ENCODE measurements at regions not wholly inside any gene's neighbourhood (a gene's known extent, or its start where the extent isn't known, plus 50 kb on each side); places are given as distances from the start of the nearest gene placed in this dataset.

- H3K9me1 ChIP-seq (ENCODE audit: control insufficient read depth, insufficient read depth, low read length) = no peaks in the 10 kb centered on the region
- no TSS peak for BruUV-seq (replicated peaks)
- in situ Hi-C loops (cut with MboI) (no loop called here), intact Hi-C loops (cut with micrococcal nuclease) (no loop called here)
- POLR2A ChIA-PET = no interaction called here
- CTCF ChIA-PET (ENCODE audit: low intra/inter-chr PET ratio) = no interaction called here
- no peaks in the 10 kb centered on the region for H3K27me3 ChIP-seq (ENCODE audit: control insufficient read depth in 2 of 2, insufficient read depth in 2 of 2, low read length in 2 of 2)
- ATAC-seq (no peak), FAIRE-seq (no peak), DNase-seq (ENCODE audit: extremely low read depth in 1 of 4, low spot score in 3 of 4) (no peak)
- no peak overlapping the region for H3K27ac ChIP-seq (ENCODE audit: extremely low read depth, low read depth, low read length)
- no peaks in the 10 kb centered on the region for H3K36me3 ChIP-seq (ENCODE audit: control insufficient read depth, insufficient read depth, low read length)
- no peak overlapping the region for H2AFZ ChIP-seq (ENCODE audit: low read depth, low read length)
- no peaks in the 10 kb centered on the region for H3K9me3 ChIP-seq (replicated peaks; ENCODE audit: control insufficient read depth, insufficient read depth, low read depth, low read length)
- TF ChIP-seq ZNF274 (IDR thresholded peaks at IDR 0.05; ENCODE audit: borderline replicate concordance, low read depth, low read length) = no peak
- TF ChIP-seq ZNF174 (CRISPR knock-in tag; IDR thresholded peaks at IDR 0.05) = no peak
- TF ChIP-seq SIN3B (IDR thresholded peaks at IDR 0.05; ENCODE audit: low read depth) = no peak
- TF ChIP-seq ZBTB5 (IDR thresholded peaks at IDR 0.05) = no peak
- no peak for TF ChIP-seq ZNF253 (CRISPR knock-in tag; conservative IDR thresholded peaks at IDR 0.05)
- TF ChIP-seq CTBP1 (IDR thresholded peaks at IDR 0.05; ENCODE audit: borderline replicate concordance) = no peak
- TF ChIP-seq KDM5B (IDR thresholded peaks at IDR 0.05; ENCODE audit: insufficient replicate concordance, low read depth, low read length) = no peak
- H3K79me2 ChIP-seq (ENCODE audit: control insufficient read depth, insufficient read depth, low read length) = no peaks in the 10 kb centered on the region
- no peaks in the 10 kb centered on the region for H3K4me1 ChIP-seq (replicated peaks in 1 of 2; ENCODE audit: control insufficient read depth in 2 of 2, insufficient read depth in 2 of 2, low read length in 2 of 2)
- H4K20me1 ChIP-seq (replicated peaks; ENCODE audit: control insufficient read depth, insufficient read depth, low read length) = no peaks in the 10 kb centered on the region
- H3K9ac ChIP-seq (ENCODE audit: insufficient read depth in 1 of 2, low read depth in 2 of 2, low read length in 2 of 2) = no peak overlapping the region
- WGBS (ENCODE audit: insufficient coverage, low coverage, missing lambda C conversion rate) = 0% methylated on average over 4 of the region's 4 CpGs
- H3K4me3 ChIP-seq = no peak overlapping the region
- no peak overlapping the region for H3K4me2 ChIP-seq (ENCODE audit: insufficient read depth, low read length)
Observed at GRCh38 chr18:60668583-60668982, 296.0 kb upstream of the MC4R start.
